Activated CD4-positive, alpha-beta T cell treated with anti-CD3 and anti-CD28 coated beads, Interleukin-2, amount 10 ng/mL, durations not matched to agents 7 days and 5 days (primary cell): ENCODE measurements at regions not wholly inside any gene's neighbourhood (a gene's known extent, or its start where the extent isn't known, plus 50 kb on each side); places are given as distances from the start of the nearest gene placed in this dataset.

Source experiments
- CTCF ChIA-PET: fragments of 350-600 bp; sonication (Branson Sonifier 250); formaldehyde crosslinking; loops from one replicate; lab custom pipeline; 2021; ENCODE audit warnings: antibody characterized with exemption; lab: Charles Lee
- POLR2A ChIA-PET: fragments of 350-600 bp; sonication (Branson Sonifier 250); formaldehyde crosslinking; loops from one replicate; lab custom pipeline; 2021; ENCODE audit warnings: antibody characterized with exemption; lab: Charles Lee
- DNase-seq: peaks from one replicate; pipeline ENCODE4 v3.0.0-alpha.2; 2020
- H3K27ac Mint-ChIP-seq: one replicate; pipeline ENCODE4 v1.8.0; 2021; ENCODE audit warnings: mild to moderate bottlenecking, moderate library complexity, mixed read lengths
- H3K27me3 Mint-ChIP-seq: one replicate; pipeline ENCODE4 v1.8.0; 2021; ENCODE audit warnings: mixed read lengths
- H3K36me3 Mint-ChIP-seq: one replicate; pipeline ENCODE4 v1.8.0; 2021; ENCODE audit warnings: low read depth, mixed read lengths
- H3K4me1 Mint-ChIP-seq: one replicate; pipeline ENCODE4 v1.8.0; 2021; ENCODE audit warnings: mixed read lengths
- H3K4me3 Mint-ChIP-seq: one replicate; pipeline ENCODE4 v1.8.0; 2021; ENCODE audit warnings: mild to moderate bottlenecking, moderate library complexity, mixed read lengths
- H3K9me3 Mint-ChIP-seq: one replicate; pipeline ENCODE4 v1.8.0; 2021; ENCODE audit warnings: mixed read lengths

DNA sequence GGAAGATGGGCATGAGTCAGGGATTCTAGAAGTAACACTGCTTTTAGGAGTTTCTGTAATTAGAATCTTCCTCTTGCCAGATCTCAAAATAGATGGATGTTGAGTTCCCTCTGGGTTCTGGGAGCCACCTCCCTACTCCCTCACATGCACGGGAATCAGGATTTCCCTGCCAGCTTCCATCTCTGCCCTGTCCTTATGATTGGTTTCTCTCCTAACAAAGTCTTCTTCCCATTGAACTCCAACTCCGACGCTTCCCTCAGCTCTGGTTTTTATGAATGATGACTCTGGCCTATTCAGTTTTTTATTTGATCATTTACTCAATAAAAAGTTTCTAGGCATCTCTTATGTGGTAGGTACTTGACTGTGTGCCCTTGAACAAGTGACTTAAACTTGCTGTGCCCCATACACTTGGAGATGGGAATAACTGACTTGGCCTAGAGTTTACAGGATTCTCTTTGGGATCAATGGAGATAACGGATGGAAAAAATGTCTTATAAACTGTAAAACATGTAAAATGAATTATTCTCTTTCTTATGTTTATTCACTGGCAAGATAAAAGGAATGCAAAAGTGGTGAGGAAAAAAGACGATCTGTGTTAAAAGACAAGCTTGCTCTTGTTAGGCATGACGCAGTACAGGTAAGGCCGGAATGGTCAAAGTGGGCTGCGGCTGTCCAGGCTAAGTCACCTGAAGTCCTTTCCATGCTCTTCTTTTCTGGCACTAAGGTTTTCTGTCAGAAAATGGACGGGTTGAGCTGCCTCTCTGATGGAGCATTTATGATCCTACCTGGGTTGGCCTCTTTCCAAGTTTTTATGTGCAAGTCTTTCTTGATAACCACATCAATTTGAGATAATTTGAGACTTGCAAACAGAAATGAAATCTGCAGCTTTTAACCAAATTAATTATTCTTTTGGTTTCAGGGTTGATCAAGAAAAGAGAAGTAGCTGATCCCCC lies 199.6 kb downstream of the MYCN start:
- no peaks in the 10 kb centered on the region for H3K36me3 Mint-ChIP-seq
- no peaks in the 10 kb centered on the region for H3K4me1 Mint-ChIP-seq
- H3K9me3 Mint-ChIP-seq: no peaks in the 10 kb centered on the region
- CTCF ChIA-PET: interaction anchor here (0.6 kb wide), 1 partner anchor 277 kb away, joined by 3 read pairs; no protein-coding TSS in a partner anchor
- DNase-seq: no peak
- no peak overlapping the region for H3K4me3 Mint-ChIP-seq
- no peak overlapping the region for H3K27ac Mint-ChIP-seq
- POLR2A ChIA-PET: no interaction called here
- H3K27me3 Mint-ChIP-seq: no peaks in the 10 kb centered on the region

DNA sequence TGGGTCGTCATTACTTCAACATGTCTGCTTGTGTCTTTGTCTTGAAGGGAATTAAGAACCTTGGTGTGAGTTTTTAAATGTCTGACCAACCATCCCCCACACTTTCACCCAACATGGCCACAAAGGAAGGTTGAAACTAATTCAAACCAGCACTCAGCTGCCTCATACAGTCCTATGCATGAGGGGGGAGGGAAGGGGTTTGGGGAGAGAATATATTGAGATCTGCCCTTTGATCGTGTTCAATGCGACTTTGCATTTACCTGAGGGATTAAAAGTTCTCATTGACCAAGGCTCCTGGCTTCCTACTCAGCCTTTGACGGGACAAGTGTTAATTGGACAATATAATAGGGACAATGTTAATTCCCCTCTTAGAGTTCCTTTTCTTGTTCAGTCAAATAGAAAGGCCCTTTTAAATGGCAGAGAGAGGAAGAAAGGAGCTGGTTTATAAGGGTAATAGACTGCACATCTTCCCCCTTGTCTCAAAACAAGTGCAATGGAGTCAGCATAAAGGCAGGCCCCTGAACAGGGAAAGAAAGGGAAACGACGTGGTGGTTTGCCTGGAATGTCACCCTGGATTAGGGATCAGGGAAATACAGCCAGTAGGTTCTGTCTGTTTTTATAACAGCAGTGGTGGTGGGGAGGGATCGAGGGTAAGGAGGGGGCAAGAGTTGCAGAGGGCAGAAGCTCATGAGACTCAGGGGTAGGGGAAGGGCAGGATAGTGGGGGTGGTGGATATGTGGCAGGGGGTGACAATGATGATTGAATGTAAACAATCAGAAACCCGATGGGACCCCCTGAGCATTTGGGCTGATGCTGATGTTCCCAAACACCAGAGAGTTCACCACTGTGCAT lies 198.7 kb downstream of the MYCN start:
- Mint-ChIP-seq H3K9me3 (no peaks in the 10 kb centered on the region), H3K4me3 (no peak overlapping the region), H3K27me3 (no peaks in the 10 kb centered on the region), H3K36me3 (no peaks in the 10 kb centered on the region), H3K27ac (no peak overlapping the region), H3K4me1 (no peaks in the 10 kb centered on the region)
- ChIA-PET CTCF (no interaction called here), POLR2A (no interaction called here)
- DNase-seq: no peak

DNA sequence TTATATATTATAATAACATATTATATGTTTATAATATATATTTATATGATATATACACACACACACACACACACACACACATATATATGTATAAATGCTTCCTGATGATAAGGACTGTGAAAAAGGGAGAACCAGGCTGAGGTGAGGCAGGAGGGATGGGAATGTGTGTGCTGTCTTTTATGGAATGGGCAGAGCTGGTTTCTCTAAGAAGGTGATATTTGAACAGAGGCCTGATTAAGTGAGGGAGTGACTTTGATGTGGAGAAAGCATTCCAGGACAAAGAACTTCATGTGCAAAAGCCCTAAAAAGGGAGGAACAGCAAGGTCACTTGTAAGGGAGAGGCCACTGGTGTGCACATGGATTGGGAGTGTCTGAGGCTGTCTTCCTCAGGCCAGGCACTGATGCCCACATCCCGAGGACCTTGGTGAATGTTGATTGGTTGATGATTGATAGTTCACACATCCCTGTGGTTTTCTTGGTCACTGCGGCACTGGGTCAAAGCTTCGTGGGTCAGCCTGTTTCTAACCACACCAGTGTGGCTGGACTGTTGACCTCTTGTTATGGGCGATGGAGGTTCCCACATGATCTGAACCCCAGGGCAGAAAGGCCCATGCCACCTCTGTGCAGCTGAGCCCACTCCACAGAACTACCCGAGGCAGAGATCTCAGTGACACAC lies 196.9 kb downstream of the MYCN start:
- Mint-ChIP-seq H3K36me3 (no peaks in the 10 kb centered on the region), H3K27ac (no peak overlapping the region), H3K27me3 (no peaks in the 10 kb centered on the region), H3K9me3 (no peaks in the 10 kb centered on the region), H3K4me3 (no peak overlapping the region), H3K4me1 (no peaks in the 10 kb centered on the region)
- DNase-seq: no peak
- ChIA-PET POLR2A (no interaction called here), CTCF (no interaction called here)

DNA sequence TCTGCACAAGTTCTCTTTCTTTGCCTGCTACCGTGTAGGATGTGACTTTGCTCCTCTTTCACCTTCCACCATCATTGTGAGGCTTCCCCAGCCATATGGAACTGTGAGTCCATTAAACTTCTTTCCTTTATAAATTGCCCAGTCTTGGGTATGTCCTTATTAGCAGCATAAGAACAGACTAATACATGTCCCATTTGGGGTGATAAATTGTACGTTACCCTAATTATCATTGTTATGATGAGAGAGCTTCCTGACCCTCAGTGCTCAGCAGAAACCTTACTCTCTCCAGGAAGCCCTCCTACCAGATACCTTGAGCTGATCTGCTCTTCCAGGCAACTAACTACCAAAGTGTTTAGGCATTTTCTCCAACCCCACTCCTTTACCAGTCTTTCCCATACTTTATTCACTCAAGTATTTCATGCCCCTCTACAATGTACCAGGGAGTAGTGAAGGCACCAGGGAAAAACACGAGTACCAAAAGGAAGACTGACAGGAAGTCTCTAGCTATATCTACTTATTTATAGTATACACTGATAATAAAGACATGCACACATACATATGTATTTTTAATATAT lies 196.2 kb downstream of the MYCN start:
- ChIA-PET POLR2A (no interaction called here), CTCF (no interaction called here)
- Mint-ChIP-seq H3K4me1 (no peaks in the 10 kb centered on the region), H3K36me3 (no peaks in the 10 kb centered on the region), H3K27me3 (no peaks in the 10 kb centered on the region), H3K27ac (no peak overlapping the region), H3K4me3 (no peak overlapping the region), H3K9me3 (no peaks in the 10 kb centered on the region)
- DNase-seq: no peak

DNA sequence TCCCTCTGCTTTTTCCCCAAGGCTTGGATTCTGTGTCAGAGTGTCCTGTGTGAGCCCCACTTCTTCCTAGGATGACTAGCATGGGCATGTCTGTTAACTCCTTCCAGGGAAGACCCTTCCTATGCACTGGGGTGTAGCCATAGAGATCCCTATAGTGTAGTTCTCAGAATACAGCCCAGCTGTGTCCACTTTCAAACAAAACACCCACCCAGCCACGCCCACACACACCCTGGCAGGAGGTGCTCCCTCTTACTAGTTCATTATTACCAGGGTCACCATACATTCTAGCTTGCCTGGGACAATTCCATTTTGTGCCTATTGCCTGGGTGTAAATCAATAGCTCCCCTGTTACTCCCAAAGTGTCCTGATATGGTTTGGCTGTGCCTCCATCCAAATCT lies 195.6 kb downstream of the MYCN start:
- no peak overlapping the region for H3K4me3 Mint-ChIP-seq
- no peaks in the 10 kb centered on the region for H3K4me1 Mint-ChIP-seq
- no peaks in the 10 kb centered on the region for H3K36me3 Mint-ChIP-seq
- DNase-seq: no peak
- POLR2A ChIA-PET: no interaction called here
- H3K27ac Mint-ChIP-seq: no peak overlapping the region
- H3K9me3 Mint-ChIP-seq: no peaks in the 10 kb centered on the region
- CTCF ChIA-PET: no interaction called here
- no peaks in the 10 kb centered on the region for H3K27me3 Mint-ChIP-seq

DNA sequence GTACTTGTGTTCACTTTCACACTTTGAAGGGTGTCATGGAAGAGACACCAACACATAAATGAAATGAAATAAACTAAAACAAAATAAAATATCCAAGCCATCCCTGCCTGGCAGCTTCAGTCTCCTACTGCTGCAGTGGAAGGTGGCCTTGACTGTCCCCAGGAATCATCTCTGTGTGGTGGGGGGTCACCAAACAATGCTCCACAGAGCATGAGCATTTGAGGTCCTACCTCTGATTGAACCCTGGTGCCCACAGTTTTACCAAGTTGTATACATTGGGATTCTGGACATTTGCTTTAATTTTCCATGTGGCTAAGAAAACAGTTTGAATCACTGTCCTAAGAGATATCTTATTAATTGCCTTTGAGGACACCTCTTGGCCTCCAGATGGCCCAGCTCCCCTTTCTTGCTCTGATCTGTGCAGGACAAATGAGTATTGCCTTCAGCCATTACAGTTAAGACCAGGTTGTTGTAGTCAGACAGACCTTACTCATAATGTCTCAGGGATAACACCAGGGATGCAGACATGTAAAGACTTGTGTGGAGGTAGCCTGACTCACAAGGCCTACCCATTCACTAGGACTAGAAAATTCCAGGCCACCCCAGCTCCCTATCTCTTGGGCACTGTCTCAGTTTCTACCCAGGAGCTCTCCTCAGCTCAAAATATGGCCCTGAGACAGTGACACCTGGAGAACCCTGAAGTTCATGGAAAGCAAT lies 195.0 kb downstream of the MYCN start:
- no peak for DNase-seq
- H3K27me3 Mint-ChIP-seq: no peaks in the 10 kb centered on the region
- no peaks in the 10 kb centered on the region for H3K36me3 Mint-ChIP-seq
- ChIA-PET CTCF (no interaction called here), POLR2A (no interaction called here)
- H3K9me3 Mint-ChIP-seq: no peaks in the 10 kb centered on the region
- H3K27ac Mint-ChIP-seq: no peak overlapping the region
- H3K4me1 Mint-ChIP-seq: no peaks in the 10 kb centered on the region
- no peak overlapping the region for H3K4me3 Mint-ChIP-seq

DNA sequence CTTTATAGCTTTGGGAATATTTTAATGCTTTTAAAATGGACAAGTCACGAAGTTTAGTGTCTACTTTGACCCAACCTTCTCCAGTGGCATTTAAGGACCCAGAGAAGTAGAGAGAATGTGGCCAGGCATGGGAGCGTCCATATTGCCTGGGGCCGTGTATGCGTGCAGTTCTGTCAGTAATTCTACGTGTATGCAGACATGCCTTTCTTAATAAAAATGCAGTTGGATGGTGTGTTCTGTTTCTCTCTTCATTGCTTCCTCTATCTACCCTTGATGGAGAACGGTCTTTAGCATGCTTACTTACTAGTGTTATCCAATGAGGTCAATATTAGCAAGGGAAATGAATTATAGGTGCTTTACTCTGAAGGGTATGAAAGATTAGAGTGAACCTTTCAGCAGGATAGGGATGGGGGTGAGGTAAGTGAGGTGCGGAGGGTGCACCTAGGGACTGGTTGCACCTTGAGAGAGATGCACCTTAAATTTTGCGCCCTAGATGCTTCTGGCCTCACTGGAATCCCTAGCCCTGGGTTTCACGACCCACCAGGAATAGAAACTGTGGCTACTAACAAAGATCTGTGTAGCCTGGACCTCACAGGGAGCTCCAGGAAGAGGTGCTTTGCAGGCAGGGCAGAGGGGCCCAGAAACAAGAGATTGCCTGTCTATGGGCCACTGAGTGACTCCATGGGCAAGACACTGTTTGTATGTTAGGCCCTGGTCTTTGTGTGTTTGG lies 194.3 kb downstream of the MYCN start:
- no peaks in the 10 kb centered on the region for H3K36me3 Mint-ChIP-seq
- CTCF ChIA-PET: no interaction called here

DNA sequence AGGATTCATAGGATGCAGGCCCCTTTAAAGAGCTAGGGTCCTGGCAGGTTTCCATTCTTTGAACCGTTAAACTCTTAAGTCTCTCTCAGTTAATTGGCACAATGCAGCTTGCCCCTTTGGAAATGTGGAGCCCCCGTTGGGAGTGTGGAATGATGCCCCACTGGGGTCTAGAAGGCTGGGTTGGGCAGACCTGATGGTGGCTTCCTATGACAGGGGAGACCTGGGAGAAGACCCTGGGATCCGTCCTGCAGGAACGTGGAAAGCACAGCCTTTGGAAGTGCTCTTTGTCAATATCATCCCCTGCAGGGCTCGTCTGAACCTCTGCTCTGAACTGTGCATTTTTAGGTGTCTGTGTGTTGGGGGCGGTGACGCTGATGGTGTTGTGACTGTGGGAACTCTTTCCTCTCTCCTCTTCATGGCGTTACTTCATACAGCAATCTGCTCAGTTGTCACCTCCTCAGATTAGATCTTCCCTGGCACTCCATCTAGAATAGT lies 190.6 kb downstream of the MYCN start:
- no peak for DNase-seq
- POLR2A ChIA-PET: no interaction called here
- H3K36me3 Mint-ChIP-seq: no peaks in the 10 kb centered on the region
- H3K4me3 Mint-ChIP-seq: no peak overlapping the region
- H3K27ac Mint-ChIP-seq: no peak overlapping the region
- no peaks in the 10 kb centered on the region for H3K27me3 Mint-ChIP-seq
- no peaks in the 10 kb centered on the region for H3K4me1 Mint-ChIP-seq
- H3K9me3 Mint-ChIP-seq: no peaks in the 10 kb centered on the region
- CTCF ChIA-PET: no interaction called here

More for the DNA sequence above, 194.3 kb downstream of the MYCN start:
- Mint-ChIP-seq H3K4me1 (no peaks in the 10 kb centered on the region), H3K9me3 (no peaks in the 10 kb centered on the region), H3K4me3 (no peak overlapping the region), H3K27ac (no peak overlapping the region), H3K27me3 (no peaks in the 10 kb centered on the region)
- POLR2A ChIA-PET: no interaction called here
- no peak for DNase-seq

DNA sequence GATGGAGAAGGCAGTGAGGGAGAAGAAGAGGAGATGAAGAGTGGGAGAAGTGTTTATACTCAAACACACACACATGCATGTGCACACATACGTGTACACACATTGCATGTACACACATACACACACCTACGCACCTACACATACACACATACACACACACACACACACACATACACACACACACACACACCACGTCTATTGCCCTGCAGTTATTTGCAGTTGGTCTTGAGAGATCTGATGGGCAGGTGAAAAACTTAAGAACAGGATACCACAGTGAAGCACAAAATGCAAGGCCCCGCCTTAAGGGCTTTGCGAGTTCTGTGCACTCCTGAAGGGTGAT lies 190.2 kb downstream of the MYCN start:
- POLR2A ChIA-PET: no interaction called here
- DNase-seq: no peak
- no peaks in the 10 kb centered on the region for H3K36me3 Mint-ChIP-seq
- H3K4me3 Mint-ChIP-seq: no peak overlapping the region
- CTCF ChIA-PET: no interaction called here
- no peaks in the 10 kb centered on the region for H3K27me3 Mint-ChIP-seq
- no peak overlapping the region for H3K27ac Mint-ChIP-seq
- H3K4me1 Mint-ChIP-seq: no peaks in the 10 kb centered on the region
- no peaks in the 10 kb centered on the region for H3K9me3 Mint-ChIP-seq

DNA sequence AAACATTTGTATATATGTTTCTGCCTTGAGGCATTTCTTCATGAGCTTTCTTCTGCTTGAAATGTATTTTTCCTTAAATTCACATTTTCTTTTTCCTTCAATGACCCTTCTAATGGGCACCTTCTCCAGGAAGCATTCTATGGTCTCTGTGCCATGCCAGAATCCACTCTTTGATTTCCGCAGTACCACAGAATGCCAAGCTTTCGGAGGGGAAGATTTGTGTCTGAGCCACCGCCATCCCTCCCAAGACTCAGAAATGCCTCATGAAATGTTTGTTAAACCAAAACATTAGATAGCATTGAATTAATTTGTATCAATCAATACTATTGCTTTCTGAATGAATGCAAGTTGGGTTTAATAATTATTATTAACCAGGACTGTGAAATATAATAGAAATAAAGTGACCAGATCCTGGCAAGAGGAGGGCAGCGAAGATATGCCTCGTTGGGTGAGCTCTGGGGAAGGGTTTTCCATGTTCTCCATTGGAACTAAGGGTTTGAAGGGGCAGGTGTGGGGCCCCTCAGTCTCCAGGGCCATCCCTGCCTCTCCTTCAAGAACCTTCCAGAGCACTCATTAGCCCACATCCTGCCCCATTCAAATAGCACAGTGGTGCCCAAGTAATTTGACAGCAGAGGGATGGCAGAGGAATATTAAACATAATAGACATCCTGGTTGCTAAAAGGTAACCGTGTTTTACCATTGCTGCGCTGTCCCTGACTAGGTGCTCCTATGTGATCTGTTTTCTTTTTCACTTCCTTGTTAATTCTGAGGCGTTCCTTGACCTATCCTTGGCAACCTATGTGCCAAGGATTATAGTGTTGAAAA lies 189.6 kb downstream of the MYCN start:
- H3K27ac Mint-ChIP-seq: no peak overlapping the region
- no peaks in the 10 kb centered on the region for H3K36me3 Mint-ChIP-seq
- H3K4me3 Mint-ChIP-seq: no peak overlapping the region
- no peaks in the 10 kb centered on the region for H3K9me3 Mint-ChIP-seq
- H3K4me1 Mint-ChIP-seq: no peaks in the 10 kb centered on the region
- ChIA-PET POLR2A (no interaction called here), CTCF (no interaction called here)
- no peak for DNase-seq
- no peaks in the 10 kb centered on the region for H3K27me3 Mint-ChIP-seq
